ENCODE measurements at regions not wholly inside any gene's neighbourhood (a gene's known extent, or its start where the extent isn't known, plus 50 kb on each side); places are given as distances from the start of the nearest gene placed in this dataset.

DNA sequence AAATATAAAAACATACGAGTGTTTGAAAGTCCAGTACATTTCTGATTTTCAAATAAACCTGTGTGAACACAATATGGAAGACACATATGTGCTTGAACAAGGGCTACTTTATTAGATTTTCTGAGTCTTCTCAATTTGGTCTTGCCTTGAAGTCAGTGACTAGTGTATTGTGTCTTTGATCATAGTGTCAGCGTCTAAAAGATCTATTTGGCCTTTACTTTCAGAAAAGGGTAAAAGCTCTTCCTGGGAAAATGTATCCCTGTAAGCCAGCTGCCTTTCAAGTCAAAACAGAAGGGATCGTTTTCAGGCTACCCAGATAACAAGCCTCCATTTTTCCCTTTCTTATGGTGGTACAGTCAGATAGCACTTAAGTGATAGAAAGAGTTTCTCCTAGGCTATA, 471.9 kb downstream of the CMPK2 start:
- no peak overlapping the region for H3K4me3 ChIP-seq (ENCODE audit: low read depth, low read length)
- no peak for DNase-seq (ENCODE audit: low read depth, low spot score)
- POLR2A ChIA-PET, result no interaction called here
- CTCF ChIA-PET, result no interaction called here
- TF ChIP-seq, protein P1, sequence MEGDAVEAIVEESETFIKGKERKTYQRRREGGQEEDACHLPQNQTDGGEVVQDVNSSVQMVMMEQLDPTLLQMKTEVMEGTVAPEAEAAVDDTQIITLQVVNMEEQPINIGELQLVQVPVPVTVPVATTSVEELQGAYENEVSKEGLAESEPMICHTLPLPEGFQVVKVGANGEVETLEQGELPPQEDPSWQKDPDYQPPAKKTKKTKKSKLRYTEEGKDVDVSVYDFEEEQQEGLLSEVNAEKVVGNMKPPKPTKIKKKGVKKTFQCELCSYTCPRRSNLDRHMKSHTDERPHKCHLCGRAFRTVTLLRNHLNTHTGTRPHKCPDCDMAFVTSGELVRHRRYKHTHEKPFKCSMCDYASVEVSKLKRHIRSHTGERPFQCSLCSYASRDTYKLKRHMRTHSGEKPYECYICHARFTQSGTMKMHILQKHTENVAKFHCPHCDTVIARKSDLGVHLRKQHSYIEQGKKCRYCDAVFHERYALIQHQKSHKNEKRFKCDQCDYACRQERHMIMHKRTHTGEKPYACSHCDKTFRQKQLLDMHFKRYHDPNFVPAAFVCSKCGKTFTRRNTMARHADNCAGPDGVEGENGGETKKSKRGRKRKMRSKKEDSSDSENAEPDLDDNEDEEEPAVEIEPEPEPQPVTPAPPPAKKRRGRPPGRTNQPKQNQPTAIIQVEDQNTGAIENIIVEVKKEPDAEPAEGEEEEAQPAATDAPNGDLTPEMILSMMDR (IDR thresholded peaks at IDR 0.05; ENCODE audit: insufficient read depth, low read length, missing control alignments), result no peak

- TF ChIP-seq, protein P1 (IDR thresholded peaks at IDR 0.05; ENCODE audit: insufficient read depth, low read length, missing control alignments), result no peak
- ChIA-PET CTCF (no interaction called here), POLR2A (no interaction called here)
- H3K4me3 ChIP-seq (ENCODE audit: low read depth, low read length), result no peak overlapping the region
- no peak for DNase-seq (ENCODE audit: low read depth, low spot score)
Observed at GRCh38 chr2:6394276-6394675, 471.4 kb downstream of the CMPK2 start.

DNA sequence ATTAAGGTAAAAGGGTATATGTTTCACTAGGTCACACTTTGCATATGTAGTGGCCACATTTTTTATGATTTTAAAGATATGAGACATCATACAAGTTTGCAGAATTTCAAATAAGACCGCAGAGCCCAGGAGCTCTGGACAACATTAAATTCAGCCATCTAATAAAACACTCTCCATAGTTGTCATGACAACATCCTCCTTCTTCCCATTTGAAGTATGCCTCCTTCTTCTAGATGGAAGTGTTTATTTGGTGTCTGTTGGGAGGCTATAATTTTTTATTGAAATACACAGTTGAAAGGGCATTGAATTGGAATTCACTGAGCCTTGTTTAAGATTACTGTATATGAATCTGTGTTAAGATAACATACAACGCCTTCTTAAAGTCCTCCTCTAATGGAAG, 467.3 kb downstream of the CMPK2 start:
- H3K4me3 ChIP-seq (ENCODE audit: low read depth, low read length), result no peak overlapping the region
- CTCF ChIA-PET, result no interaction called here
- POLR2A ChIA-PET, result no interaction called here
- no peak for DNase-seq (ENCODE audit: low read depth, low spot score)
- TF ChIP-seq, protein P1 (IDR thresholded peaks at IDR 0.05; ENCODE audit: insufficient read depth, low read length, missing control alignments), result no peak

- ChIA-PET CTCF (no interaction called here), POLR2A (no interaction called here)
- DNase-seq (ENCODE audit: low read depth, low spot score), result no peak
- TF ChIP-seq, protein P1 (IDR thresholded peaks at IDR 0.05; ENCODE audit: insufficient read depth, low read length, missing control alignments), result no peak
- H3K4me3 ChIP-seq (ENCODE audit: low read depth, low read length), result no peak overlapping the region
Observed at GRCh38 chr2:6401301-6401700, 464.4 kb downstream of the CMPK2 start.

DNA sequence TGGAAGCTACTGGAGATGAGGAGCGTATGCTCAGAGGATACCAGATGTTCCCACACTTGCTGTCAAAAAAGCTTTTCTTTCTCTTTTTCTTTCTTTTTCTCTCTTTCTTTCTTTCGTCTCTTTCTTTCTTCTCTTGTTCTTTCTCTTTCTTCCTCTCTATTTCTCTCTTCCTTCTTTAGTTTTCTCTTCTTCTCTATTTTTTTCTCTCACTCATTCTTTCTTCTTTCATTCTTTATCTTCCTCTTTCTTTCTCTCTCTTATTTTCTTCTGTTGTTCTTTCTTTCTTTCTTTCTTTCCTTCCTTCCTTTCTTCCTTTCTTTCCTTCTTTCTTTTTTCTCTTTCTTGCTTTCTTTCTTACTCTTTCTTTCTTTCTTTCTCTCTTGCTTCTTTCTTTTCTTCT, 457.6 kb downstream of the CMPK2 start:
- DNase-seq (ENCODE audit: low read depth, low spot score), result no peak
- H3K4me3 ChIP-seq (ENCODE audit: low read depth, low read length), result no peak overlapping the region
- ChIA-PET CTCF (no interaction called here), POLR2A (no interaction called here)
- TF ChIP-seq, protein P1 (IDR thresholded peaks at IDR 0.05; ENCODE audit: insufficient read depth, low read length, missing control alignments), result no peak

- ChIA-PET CTCF (no interaction called here), POLR2A (no interaction called here)
- DNase-seq (ENCODE audit: low read depth, low spot score), result no peak
- H3K4me3 ChIP-seq (ENCODE audit: low read depth, low read length), result no peak overlapping the region
- TF ChIP-seq, protein P1 (IDR thresholded peaks at IDR 0.05; ENCODE audit: insufficient read depth, low read length, missing control alignments), result no peak
Observed at GRCh38 chr2:6410313-6410712, 455.4 kb downstream of the CMPK2 start.
